NCI-H748 (cell line): ENCODE measurements at regions not wholly inside any gene's neighbourhood (a gene's known extent, or its start where the extent isn't known, plus 50 kb on each side); places are given as distances from the start of the nearest gene placed in this dataset.

Source experiments
- DNase-seq: peaks from one replicate; lab custom pipeline; 2025; ENCODE audit not compliant: unreplicated experiment; lab: John Stamatoyannopoulos, UW

DNA sequence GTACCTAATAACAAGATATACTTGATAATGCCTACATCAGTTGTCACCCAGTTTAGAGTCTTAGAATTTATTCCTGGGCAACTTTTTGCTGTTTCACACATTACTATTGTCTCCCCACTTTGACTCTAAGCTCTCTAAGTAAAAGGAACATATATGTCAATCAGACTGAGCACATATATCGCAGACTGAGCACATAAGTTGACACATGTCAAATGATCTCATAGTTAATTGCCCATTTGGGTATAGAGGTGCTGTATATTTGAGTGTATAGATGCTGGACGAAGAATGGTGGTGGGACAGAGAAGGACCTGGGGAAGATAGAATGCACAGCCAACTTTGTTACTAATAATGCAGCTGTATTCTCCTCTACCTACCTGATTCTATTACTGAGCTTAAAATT is 746.0 kb upstream of the CDH2 start:
- no peak for DNase-seq

DNA sequence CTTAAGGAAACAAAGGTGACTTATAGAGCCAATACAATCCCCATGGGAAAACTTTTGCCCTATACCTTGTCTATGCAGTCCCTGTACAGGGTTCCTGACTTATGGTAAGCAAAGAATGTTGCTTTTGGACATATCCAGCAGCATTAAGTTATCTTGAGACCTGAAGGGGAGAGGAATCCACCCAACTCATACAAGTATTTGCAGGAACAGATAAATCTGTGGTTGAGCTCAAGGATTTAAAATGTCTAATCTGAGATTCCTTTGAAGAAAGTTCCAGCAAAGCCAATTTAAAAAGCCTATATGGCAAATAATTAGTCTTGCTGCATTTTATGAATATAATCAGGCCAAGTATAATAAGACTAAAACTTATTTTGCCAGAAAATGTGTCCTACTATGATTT is 739.5 kb upstream of the CDH2 start:
- DNase-seq: no peak

DNA sequence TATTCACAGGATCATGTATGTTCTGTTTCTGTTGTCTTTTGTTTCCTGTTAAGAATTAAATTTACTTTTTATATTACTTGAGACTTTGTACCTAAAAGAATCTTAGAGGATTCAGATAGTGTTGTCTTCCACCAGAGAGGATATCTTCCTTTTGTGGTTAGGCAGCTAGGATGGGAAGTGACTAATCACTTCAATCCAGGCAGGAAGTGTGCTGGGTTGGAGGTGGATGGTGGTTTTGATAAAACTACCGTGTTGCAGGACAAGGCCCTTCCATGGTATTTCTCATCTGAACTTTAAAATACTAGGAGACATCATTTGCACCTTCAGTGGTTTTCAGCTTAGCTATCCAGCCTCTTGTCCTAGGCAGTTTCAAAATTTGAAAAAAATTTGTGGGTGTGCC is 728.6 kb upstream of the CDH2 start:
- no peak for DNase-seq

DNA sequence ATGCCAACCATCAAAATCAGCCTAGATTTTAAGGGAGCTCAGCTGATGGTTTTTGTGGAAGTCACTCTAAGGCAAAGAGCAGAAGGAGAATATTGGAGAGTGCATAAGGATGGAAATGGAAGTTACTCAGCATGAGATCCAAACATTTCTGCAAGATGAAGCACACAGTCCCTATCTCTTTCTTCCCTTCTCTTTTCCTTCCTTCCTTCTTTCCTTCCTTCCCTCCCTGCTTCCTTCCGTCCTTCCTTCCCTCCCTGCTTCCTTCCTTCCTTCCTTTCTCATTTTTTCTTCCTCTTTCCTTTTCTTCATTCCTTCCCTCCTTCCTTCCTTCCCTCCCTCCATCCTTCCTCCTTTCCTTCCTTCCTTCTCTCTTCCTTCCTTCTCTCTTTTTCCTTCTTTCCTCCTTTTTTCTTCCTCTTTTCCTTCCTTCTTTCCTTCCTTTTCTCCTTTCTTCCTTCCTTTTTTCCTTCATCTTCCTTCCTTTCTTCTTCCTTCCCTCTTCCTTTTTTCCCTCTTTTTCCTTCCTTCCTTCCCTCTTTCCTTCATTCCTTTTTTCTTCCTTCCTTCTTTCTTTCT is 727.9 kb upstream of the CDH2 start:
- no peak for DNase-seq

DNA sequence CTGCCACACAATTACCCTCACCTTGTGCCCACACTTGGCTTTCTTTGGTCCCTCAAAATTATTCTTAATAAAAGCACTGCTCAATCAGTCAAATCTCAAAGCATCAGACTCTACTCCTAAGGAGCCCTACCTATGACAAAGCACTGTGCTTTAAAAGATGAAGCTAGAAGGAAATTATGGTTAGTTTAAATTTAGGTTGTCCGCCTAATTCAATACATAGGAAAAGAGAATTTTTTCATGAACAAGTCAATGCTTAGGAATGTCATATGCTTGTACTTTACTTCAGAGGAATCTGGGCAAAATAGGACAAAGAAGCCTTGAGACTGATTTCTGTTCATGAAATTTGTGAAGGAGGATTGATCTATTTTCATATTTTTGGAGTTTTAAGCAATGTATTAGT is 726.4 kb upstream of the CDH2 start:
- DNase-seq: no peak

DNA sequence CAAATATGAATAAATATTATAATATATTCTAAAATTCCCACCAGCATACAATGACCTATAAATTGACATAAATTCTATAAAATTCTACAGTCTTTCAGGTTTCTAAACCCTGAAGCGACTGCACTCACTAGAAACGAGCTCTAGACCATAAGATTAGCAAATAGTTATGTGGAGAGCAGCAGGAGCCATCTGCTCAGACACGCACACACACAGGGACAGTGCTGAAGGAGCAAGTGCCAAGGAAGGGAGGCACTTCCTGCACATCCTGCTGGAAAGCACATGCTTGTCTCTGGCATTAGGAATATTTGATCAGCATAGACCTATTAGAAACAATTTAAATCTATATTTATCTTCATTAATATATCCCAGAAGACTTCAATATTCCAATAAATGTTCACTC is 713.9 kb upstream of the CDH2 start:
- DNase-seq: peak; percentile 7

DNA sequence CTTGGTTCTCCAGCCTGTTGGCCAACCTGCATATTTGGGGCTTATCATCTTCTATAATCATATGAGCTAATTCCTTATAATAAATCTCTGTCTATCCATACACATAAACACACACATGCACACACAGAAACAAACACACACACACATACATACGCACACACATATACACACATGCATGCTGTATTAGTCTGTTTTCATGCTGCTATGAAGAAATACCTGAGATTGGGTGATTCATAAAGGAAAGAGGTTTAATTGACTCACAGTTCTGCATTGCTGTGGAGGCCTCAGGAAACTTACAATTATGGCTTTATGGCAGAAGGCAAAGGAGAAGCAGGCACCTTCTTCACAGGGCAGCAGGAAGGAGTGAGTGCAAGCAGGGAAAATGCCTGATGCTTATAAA is 707.4 kb upstream of the CDH2 start:
- DNase-seq: no peak

DNA sequence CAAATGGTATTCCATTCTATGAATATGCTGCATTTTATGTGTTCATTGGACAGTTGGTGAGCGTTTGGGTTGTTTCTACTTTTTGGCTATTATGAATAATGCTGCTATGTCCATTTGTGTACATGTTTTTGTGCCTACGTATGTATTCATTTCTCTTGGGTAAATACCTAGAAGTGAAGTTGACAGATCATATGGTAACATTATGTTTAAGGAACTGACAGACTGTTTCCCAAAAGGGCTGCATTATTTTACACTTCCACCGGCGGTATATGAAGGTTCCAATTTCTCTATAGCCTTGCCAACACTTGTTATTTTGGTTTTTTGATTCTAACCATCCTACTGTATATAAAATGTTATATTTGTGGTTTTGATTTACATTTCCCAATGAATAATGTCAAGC is 703.9 kb upstream of the CDH2 start:
- no peak for DNase-seq

DNA sequence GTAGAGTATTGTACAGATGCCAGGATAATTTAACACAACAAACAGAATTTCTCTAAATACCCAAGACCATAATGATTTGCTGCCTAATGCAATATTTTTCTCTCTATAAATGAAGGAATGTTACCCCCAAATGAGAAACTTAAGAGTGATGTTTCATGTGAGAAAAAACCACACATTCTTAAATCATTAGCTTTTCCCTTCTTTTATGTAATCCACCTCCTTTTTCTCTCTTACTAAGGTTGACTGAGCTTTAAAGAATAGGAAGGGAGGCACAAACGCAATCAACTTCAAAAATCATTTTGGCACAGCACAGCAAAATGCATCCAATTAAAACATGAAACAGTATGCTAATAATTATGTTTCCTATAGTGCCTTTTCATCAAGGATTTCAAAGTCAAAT is 698.1 kb upstream of the CDH2 start:
- DNase-seq: no peak

DNA sequence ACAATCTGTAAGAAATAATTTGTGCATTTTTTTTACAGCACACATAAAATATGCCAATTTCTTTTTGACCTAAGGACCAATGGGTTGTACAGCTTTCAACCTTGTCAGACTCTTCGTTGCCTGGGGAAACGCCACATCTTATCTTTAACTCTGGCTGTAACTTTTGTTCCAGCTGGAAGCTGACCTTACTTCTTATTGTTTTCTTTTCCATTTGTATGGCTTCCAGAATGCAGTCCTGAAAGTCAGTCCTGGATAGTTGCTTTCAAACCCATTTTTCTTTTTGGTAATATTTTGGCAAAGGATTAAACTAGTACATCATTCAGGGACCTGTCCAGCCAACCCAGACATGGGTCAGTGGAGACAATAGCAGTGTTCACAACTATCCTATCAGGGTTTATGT is 686.5 kb upstream of the CDH2 start:
- no peak for DNase-seq

DNA sequence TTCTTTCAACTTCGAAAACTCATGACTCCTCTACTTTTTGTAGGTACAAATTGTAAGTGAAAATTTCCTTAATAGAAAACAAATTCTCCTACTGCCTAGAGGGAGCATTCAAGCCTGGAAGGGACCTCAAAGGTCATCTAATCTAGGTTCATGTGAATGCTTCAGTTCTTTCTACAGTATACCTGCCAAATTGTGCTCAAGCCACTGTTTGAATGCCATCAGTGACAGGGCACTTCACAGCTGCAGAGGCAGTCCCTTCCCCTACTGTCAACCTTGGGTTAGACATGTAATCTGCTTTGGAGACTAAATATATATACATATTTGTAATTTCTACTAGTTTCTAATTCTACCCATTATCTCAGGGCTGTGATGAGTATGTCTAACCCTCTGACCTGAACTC is 681.3 kb upstream of the CDH2 start:
- no peak for DNase-seq

DNA sequence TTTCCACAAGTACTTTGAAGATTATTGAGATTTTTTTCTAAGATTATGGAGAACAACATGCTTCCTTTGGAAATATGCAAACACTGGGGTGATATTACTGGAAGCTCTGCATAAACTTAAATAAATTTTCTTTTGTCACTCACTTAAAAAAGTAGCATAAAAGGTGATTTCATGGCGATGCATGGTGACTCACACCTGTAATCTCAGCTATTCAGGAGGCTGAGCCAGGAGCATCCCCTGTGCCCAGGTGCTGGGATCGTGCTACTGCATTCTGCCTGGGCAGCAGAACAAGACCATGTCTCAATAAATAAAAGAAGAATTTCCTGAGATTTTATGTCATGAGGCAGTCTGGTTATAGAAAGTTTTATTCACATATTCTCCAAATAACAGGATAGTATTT is 679.1 kb upstream of the CDH2 start:
- DNase-seq: no peak

DNA sequence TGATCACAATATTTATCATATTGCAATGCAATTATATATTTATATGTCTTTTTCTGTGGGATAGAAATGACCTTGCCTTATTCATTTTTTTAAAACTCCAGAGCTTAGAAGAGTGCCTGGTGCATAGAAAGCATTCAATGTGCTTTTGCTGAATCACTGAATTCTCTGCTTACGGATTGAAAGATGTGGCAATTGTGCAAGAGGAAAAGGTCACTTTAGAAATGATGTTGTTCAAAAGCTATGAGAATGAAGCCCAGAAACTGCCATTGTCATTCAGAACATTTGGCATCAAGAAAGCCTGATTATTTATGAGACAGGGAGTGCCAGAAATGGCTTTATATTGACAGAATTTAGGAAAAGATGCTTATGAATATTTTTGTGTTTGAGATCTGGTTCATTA is 678.6 kb upstream of the CDH2 start:
- DNase-seq: no peak

DNA sequence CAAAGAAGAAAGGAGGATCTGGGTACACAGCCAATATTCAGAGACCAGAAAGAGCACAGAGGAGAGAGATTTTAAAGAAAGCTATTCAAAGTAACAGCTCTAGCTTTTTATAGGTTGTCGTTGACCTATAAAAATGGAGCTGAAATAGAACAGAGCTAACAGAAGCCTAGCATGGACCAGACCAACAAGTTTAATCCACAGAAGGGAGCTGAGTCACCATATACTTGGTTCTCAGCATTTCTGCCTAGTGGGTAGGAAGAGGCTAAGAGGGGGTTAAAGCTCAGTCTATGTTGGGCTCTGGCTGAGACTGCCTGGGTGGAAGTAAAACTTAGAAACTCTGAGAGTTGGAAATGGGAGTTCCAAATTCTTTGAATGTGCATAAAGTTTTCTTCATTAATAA is 678.0 kb upstream of the CDH2 start:
- no peak for DNase-seq

DNA sequence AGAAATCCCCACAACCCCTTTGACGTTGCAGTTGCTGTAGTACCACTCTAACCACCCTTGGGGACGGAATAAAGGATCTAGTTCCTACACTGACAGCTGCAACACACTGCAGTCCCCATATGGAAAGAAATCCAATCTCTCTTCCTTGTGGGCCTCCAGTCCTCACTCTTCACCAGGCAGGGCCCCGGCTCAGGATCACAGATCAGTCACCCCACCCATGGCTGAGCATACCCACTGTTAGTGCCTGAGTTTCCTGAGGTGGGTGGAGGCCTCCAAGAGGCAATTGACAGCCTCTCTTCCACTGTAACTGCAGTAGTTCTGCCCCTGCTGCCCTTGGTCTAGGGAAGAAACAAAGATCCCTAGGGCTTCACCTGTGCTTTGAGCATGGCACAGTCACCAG is 670.0 kb upstream of the CDH2 start:
- DNase-seq: no peak

DNA sequence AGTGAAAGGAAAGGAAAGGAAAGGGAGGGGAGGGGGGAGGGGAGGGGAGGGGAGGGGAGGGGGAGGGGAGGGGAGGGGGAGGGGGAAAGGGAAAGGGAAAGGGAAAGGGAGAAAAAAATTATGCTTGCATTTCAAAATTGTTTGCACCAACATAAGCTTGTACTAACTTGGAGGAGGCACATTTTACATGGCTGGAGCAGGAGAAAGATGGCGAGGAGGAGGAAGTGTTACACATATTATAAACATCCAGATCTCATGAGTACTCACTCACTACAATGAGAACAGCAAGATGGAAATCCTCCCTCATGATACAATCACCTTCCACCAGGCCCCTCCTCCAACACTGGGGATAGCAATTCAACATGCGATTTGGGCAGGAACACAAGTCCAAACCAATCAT is 660.2 kb upstream of the CDH2 start:
- DNase-seq: no peak

DNA sequence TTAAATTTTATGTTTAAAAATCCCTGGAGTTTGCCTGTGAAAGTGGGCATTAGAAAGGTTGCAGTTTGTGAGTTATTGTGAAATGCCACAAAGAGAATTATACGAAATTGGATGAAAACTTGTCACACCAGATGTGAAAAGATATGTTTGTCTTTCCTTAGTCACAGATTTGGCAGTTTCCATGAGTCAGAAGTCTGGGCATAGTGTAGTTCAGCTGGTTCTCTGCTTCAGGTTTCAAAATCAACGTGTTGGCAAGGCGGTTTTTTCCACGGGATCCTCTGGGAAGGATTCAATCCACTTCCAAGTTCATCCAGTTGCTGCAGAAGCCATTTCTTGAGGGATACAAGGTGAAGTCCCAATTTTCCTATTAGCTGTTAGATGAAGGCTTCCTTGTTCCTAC is 658.0 kb upstream of the CDH2 start:
- no peak for DNase-seq

DNA sequence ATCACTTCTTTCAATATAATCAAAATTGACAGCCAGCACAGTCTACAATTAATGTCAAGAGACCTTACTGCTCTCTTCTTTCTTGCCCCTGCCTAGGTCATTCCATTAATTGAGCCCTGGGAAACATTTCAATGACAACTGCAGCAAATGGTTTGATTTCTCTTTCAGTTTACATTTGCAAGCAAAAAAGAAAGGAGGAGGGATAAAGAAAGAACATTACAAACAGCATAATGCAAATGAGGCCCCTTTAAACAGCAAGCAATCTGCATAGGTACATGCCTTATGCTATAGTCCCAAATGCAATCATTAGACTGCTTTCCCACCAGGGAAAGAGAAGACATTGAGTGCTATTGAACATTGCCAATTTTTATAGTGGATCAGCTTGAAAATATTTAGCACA is 655.0 kb upstream of the CDH2 start:
- no peak for DNase-seq

DNA sequence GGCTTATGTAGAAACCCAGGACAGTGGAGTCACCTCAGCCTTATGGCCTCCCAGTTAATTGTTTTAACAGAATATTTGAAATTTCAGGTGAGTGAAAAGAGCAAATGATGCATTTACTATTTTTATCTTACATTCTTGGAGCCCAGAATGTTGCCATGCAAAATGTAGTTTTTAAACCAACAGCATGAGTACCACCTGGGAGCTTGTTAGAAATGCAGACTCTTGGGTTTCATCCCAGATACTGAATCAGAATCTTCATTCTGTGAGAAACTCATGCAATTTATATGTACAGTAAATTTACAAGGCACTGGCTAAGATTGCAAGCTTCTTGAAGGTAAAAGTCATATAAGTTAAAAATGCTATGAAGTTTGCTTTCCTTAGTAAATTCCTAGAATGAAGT is 654.5 kb upstream of the CDH2 start:
- DNase-seq: no peak

DNA sequence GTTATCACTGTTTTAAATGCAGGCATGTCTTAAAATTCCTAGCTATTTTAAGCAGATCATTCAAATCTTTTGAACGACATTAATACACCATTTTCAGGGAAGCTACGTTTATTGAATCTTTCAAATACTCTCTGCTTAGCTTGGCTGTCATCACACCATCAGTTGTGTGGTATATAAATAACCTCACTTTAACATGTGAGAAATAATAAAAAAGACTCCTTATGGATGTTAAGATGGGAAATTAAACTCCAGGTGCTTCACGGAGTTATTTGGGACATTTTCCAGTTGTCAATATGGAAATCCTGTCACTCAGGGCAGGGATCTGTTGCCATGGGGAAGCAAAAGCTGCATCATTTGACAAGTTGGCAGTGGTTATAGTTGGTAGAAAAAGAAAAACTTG is 649.2 kb upstream of the CDH2 start:
- no peak for DNase-seq

DNA sequence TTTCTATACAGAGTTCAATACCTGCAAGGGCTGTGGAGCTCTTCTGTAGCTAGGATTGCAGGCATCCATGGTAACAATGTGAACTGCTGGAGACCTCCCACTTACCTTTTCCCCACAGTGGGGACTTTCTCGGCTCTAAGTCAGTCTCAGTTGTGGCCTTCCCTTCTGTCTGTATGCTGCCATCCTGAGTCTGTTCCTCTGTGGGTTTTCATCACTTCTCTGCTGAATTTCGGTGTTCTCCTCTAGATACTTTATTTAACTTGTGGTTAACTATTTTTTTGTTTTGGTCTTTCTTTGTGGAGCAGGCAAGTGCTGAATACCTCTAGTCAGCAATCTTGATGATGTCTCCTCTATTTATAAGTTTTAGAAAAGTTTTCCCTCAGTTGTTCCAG is 647.2 kb upstream of the CDH2 start:
- DNase-seq: no peak

DNA sequence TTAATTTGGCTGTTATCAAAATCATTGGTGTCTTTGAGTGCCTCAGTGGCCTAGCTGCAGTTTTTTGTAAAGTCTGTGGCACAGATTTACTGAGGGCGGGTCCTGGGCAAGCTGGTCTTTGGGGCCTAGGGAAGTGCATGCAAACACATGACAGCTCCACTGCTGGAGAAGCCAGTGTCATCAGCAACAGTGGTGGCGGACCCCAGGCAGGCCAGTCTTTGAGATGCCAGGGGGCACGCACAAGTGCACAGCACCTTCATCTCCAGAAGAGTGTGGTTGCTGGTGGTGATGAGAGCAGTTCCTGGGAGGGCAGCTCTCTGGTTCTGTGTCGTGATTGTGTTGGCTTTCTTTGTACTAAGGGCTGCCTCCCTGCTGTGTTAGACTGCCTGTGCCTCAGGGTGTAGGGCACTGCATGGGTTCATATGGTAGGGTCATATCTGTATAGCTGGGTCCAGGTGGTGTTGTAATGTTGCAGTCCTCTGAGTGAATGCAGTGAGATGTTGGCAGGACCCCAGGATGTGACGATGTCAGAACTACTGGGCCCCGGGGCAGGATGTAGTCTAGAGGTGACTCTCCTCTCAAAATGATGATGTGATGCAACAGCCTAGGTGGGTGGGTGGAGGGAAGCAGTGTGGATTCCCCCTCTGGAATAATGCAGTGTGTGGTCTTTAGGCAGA is 646.7 kb upstream of the CDH2 start:
- no peak for DNase-seq

DNA sequence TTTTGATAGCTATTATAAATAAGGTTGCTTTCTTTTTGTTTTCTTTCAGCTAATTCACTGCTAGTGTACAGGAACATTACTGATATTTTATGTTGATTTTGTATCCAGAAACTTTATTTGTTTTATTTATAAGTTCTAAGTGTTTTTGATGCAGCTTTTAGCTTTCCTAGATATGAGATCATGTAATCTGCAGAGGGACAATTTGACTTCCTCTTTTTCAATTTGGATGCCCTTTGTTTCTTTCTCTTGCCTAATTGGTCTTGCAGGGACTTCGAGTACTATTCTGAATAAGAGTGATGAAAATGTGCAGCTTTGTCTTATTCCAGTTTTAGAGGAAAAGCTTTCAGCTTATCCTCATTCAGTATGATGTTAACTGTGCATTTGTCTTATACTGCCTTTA is 643.4 kb upstream of the CDH2 start:
- DNase-seq: no peak
